HL-60 (cell line): ENCODE measurements at regions not wholly inside any gene's neighbourhood (a gene's known extent, or its start where the extent isn't known, plus 50 kb on each side); places are given as distances from the start of the nearest gene placed in this dataset.

Experiments used
- DNase-seq, 2 experiments: peaks; one replicate each; pipeline ENCODE4 v3.0.0-alpha.2; 2010 to 2020; ENCODE audit warnings: low read depth in 1 of 2, low spot score in 1 of 2
- H3K27ac ChIP-seq: fragments of 250-450 bp; sonication (Bioruptor Pico); replicated peaks from 2 replicates; pipeline ENCODE4 v1.5.1; 2020; ENCODE audit warnings: mild to moderate bottlenecking, moderate library complexity
- H3K27me3 ChIP-seq: fragments of 250-450 bp; sonication (Bioruptor Pico); 2 replicates; pipeline ENCODE4 v1.5.1; 2021; ENCODE audit warnings: mild to moderate bottlenecking, moderate library complexity; ENCODE audit not compliant: insufficient read depth, poor library complexity, severe bottlenecking
- H3K4me3 ChIP-seq: replicated peaks from 2 replicates; pipeline ENCODE4 v1.5.1; 2011; ENCODE audit warnings: mild to moderate bottlenecking, control low read depth, low read length; ENCODE audit not compliant: insufficient read depth
- CTCF ChIP-seq: IDR thresholded peaks from one replicate; pipeline ENCODE4 v1.5.1; 2011; ENCODE audit warnings: low read length, control low read depth, inconsistent platforms; ENCODE audit not compliant: insufficient read depth
- GABPA ChIP-seq: IDR thresholded peaks from 2 replicates; pipeline ENCODE4 v1.6.1; 2012; ENCODE audit warnings: low read depth
- POLR2AphosphoS5 ChIP-seq: IDR thresholded peaks from 2 replicates; pipeline ENCODE4 v1.6.1; 2012; ENCODE audit warnings: low read depth
- REST ChIP-seq: IDR thresholded peaks from 2 replicates; pipeline ENCODE4 v1.6.1; 2012; ENCODE audit warnings: low read depth; ENCODE audit not compliant: insufficient replicate concordance
- SPI1 ChIP-seq: IDR thresholded peaks from 2 replicates; pipeline ENCODE4 v1.6.1; 2012; ENCODE audit warnings: low read depth, mild to moderate bottlenecking, borderline replicate concordance

GRCh38 chr5:3339798-3340115 is 255.9 kb upstream of the IRX1 start:
- DNase-seq = no peak
- H3K27me3 ChIP-seq = no peaks in the 10 kb centered on the region
- no peak overlapping the region for H3K4me3 ChIP-seq
- no peak overlapping the region for H3K27ac ChIP-seq
- no peak for TF ChIP-seq SPI1

- no peak overlapping the region for H3K27ac ChIP-seq
- H3K4me3 ChIP-seq = no peak overlapping the region
- TF ChIP-seq CTCF (no peak), REST (no peak), POLR2AphosphoS5 (no peak), SPI1 (no peak), GABPA (no peak)
- H3K27me3 ChIP-seq = no peaks in the 10 kb centered on the region
- no peak for DNase-seq
Observed at GRCh38 chr5:3339092-3339797, 256.4 kb upstream of the IRX1 start.

GRCh38 chr5:3337812-3338541 is 257.7 kb upstream of the IRX1 start:
- H3K27me3 ChIP-seq = no peaks in the 10 kb centered on the region
- DNase-seq = no peak
- no peak for TF ChIP-seq CTCF
- TF ChIP-seq POLR2AphosphoS5 = no peak
- no peak for TF ChIP-seq REST
- no peak for TF ChIP-seq SPI1
- TF ChIP-seq GABPA = no peak
- H3K4me3 ChIP-seq = no peak overlapping the region
- no peak overlapping the region for H3K27ac ChIP-seq

GRCh38 chr5:3336666-3337065 is 259.0 kb upstream of the IRX1 start:
- Histone ChIP-seq H3K27ac (no peak overlapping the region), H3K27me3 (no peaks in the 10 kb centered on the region), H3K4me3 (no peak overlapping the region)
- TF ChIP-seq POLR2AphosphoS5 = no peak
- no peak for TF ChIP-seq REST
- TF ChIP-seq SPI1 = no peak
- no peak for TF ChIP-seq GABPA
- TF ChIP-seq CTCF = no peak
- DNase-seq = no peak
